ENCODE measurements at regions not wholly inside any gene's neighbourhood (a gene's known extent, or its start where the extent isn't known, plus 50 kb on each side); places are given as distances from the start of the nearest gene placed in this dataset.

DNA sequence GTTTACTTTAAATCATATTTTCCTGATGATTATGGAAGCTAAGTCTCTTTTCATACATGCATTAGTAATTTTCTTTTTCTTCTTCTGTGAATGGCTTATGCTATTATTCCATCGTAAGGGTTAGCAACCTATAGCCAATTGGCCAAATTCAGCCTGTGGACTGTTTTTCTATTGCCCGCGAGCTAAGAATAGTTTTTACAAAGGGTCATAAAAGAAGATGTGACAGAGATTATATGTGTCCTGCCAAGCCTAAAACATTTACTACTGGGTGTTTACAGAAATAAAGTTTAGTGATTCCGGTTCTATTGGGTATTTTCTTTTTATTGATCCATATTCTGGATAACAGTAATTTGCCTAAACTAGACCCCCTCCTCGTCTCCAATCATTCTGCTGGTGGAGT, 268.8 kb upstream of the DIO3 start:
- TF ChIP-seq CEBPB (IDR thresholded peaks at IDR 0.05; ENCODE audit: low read depth, low read length) (no peak), POLR2A (IDR thresholded peaks at IDR 0.05; ENCODE audit: low read depth, low read length) (no peak), SMC3 (IDR thresholded peaks at IDR 0.05; ENCODE audit: low read depth, low read length) (no peak), RAD21 (IDR thresholded peaks at IDR 0.05; ENCODE audit: low read length) (no peak)
- TF ChIP-seq, protein P1, sequence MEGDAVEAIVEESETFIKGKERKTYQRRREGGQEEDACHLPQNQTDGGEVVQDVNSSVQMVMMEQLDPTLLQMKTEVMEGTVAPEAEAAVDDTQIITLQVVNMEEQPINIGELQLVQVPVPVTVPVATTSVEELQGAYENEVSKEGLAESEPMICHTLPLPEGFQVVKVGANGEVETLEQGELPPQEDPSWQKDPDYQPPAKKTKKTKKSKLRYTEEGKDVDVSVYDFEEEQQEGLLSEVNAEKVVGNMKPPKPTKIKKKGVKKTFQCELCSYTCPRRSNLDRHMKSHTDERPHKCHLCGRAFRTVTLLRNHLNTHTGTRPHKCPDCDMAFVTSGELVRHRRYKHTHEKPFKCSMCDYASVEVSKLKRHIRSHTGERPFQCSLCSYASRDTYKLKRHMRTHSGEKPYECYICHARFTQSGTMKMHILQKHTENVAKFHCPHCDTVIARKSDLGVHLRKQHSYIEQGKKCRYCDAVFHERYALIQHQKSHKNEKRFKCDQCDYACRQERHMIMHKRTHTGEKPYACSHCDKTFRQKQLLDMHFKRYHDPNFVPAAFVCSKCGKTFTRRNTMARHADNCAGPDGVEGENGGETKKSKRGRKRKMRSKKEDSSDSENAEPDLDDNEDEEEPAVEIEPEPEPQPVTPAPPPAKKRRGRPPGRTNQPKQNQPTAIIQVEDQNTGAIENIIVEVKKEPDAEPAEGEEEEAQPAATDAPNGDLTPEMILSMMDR (conservative IDR thresholded peaks at IDR 0.05; ENCODE audit: low read depth, low read length): no peak
